Liver (tissue), 8 donors: ENCODE measurements at regions not wholly inside any gene's neighbourhood (a gene's known extent, or its start where the extent isn't known, plus 50 kb on each side); places are given as distances from the start of the nearest gene placed in this dataset.

Source experiments
- DNase-seq: peaks from one replicate; pipeline ENCODE4 v3.0.0-alpha.2; 2017; ENCODE audit warnings: low spot score
- H3K27ac ChIP-seq, 2 donors: one replicate each; pipeline ENCODE4 v1.7.0; 2013; ENCODE audit warnings: inconsistent platforms in 2 of 2, low read length in 2 of 2, control low read depth in 1 of 2, low read depth in 1 of 2, mild to moderate bottlenecking in 1 of 2
- H3K27me3 ChIP-seq, 4 donors: one replicate each; pipeline versions ENCODE4 v1.6.1 to v1.7.0; 2013; ENCODE audit warnings: low read length in 3 of 4, inconsistent platforms in 1 of 4, mild to moderate bottlenecking in 1 of 4, moderate library complexity in 1 of 4; ENCODE audit not compliant: control insufficient read depth in 4 of 4, insufficient read depth in 4 of 4
- H3K36me3 ChIP-seq, 4 donors: one replicate each; pipeline versions ENCODE4 v1.6.1 to v1.7.0; 2013; ENCODE audit warnings: low read length in 3 of 4, mild to moderate bottlenecking in 3 of 4, low read depth in 1 of 4, moderate library complexity in 1 of 4; ENCODE audit not compliant: control insufficient read depth in 4 of 4, insufficient read depth in 3 of 4
- H3K4me1 ChIP-seq, 4 donors: one replicate each; pipeline versions ENCODE4 v1.6.1 to v1.7.0; 2013; ENCODE audit warnings: low read length in 3 of 4, mild to moderate bottlenecking in 3 of 4, moderate library complexity in 1 of 4; ENCODE audit not compliant: control insufficient read depth in 4 of 4, insufficient read depth in 4 of 4
- H3K4me3 ChIP-seq, 3 donors: one replicate each; pipeline versions ENCODE4 v1.6.1 to v1.7.0; 2013; ENCODE audit warnings: low read length in 3 of 3, control low read depth in 1 of 3, low read depth in 1 of 3, mild to moderate bottlenecking in 1 of 3
- H3K9ac ChIP-seq, 2 donors: one replicate each; pipeline ENCODE4 v1.7.0; 2013; ENCODE audit warnings: low read length in 2 of 2, mild to moderate bottlenecking in 2 of 2, moderate library complexity in 2 of 2, control low read depth in 1 of 2, low read depth in 1 of 2
- H3K9me3 ChIP-seq, 4 donors: one replicate each; pipeline versions ENCODE4 v1.6.1 to v1.7.0; 2013; ENCODE audit warnings: low read length in 3 of 4; ENCODE audit not compliant: control insufficient read depth in 4 of 4
- EGR1 ChIP-seq, 2 donors: IDR thresholded peaks; 2 replicates each; pipeline ENCODE4 v1.6.1; 2016 to 2018; ENCODE audit warnings: antibody characterized with exemption in 2 of 2, low read depth in 2 of 2
- FOXA1 ChIP-seq: IDR thresholded peaks from 2 replicates; pipeline ENCODE4 v1.6.1; 2016; ENCODE audit warnings: antibody characterized with exemption
- FOXA2 ChIP-seq: IDR thresholded peaks from 2 replicates; pipeline ENCODE4 v1.6.1; 2016; ENCODE audit warnings: antibody characterized with exemption
- GABPA ChIP-seq, 2 donors: IDR thresholded peaks in 1 of 2; conservative IDR thresholded peaks in 1 of 2; 2 replicates each; pipeline ENCODE4 v1.6.1; 2016; ENCODE audit warnings: antibody characterized with exemption in 2 of 2, mild to moderate bottlenecking in 1 of 2, moderate library complexity in 1 of 2
- HNF4G ChIP-seq: IDR thresholded peaks from 2 replicates; pipeline ENCODE4 v1.6.1; 2016; ENCODE audit warnings: antibody characterized with exemption
- JUND ChIP-seq, 2 donors: IDR thresholded peaks; 2 replicates each; pipeline ENCODE4 v1.6.1; 2016; ENCODE audit warnings: antibody characterized with exemption in 2 of 2
- NR2F2 ChIP-seq: IDR thresholded peaks from 2 replicates; pipeline ENCODE4 v1.6.1; 2016; ENCODE audit warnings: antibody characterized with exemption
- RAD21 ChIP-seq, 2 donors: IDR thresholded peaks; 2 replicates each; pipeline ENCODE4 v1.6.1; 2016; ENCODE audit warnings: antibody characterized with exemption in 2 of 2, mild to moderate bottlenecking in 2 of 2
- RXRA ChIP-seq, 2 donors: IDR thresholded peaks; 2 replicates each; pipeline ENCODE4 v1.6.1; 2017 to 2018; ENCODE audit warnings: antibody characterized with exemption in 2 of 2, mild to moderate bottlenecking in 1 of 2
- SP1 ChIP-seq: IDR thresholded peaks from 2 replicates; pipeline ENCODE4 v1.6.1; 2018; ENCODE audit warnings: antibody characterized with exemption, mild to moderate bottlenecking
- TAF1 ChIP-seq: conservative IDR thresholded peaks from 2 replicates; pipeline ENCODE4 v1.6.1; 2016; ENCODE audit warnings: antibody characterized with exemption, mild to moderate bottlenecking
- YY1 ChIP-seq: IDR thresholded peaks from 2 replicates; pipeline ENCODE4 v1.6.1; 2016; ENCODE audit warnings: antibody characterized with exemption, mild to moderate bottlenecking
- WGBS: extraction: QIAGEN DNeasy Blood & Tissue Kit; methylation state at CpG from one replicate; pipeline ENCODE4 v1.1.7; 2013; 5-methylcytosine and 5-hydroxymethylcytosine counted together
- TF ChIP-seq, protein P1 (sequence below): IDR thresholded peaks from 2 replicates; pipeline ENCODE4 v1.6.1; 2016; ENCODE audit warnings: antibody characterized with exemption
- TF ChIP-seq, protein P2 (sequence below): IDR thresholded peaks from 2 replicates; pipeline ENCODE4 v1.6.1; 2016; ENCODE audit warnings: antibody characterized with exemption
- TF ChIP-seq, protein P3 (sequence below): IDR thresholded peaks from 2 replicates; pipeline ENCODE4 v1.6.1; 2016; ENCODE audit warnings: antibody characterized with exemption
- TF ChIP-seq, protein P4 (sequence below): IDR thresholded peaks from 2 replicates; pipeline ENCODE4 v1.6.1; 2016; ENCODE audit warnings: antibody characterized with exemption, mild to moderate bottlenecking
- TF ChIP-seq, protein P5 (sequence below): fragments of 150-350 bp; IDR thresholded peaks from 2 replicates; pipeline ENCODE4 v1.5.1; 2017; ENCODE audit warnings: improper control_type of control experiment, low read depth, low read length; ENCODE audit not compliant: missing input control
- donor health status: healthy.
- donor health status: healthy.
- donor health status: healthy.
- donor health status: healthy.
- donor health status: healthy.

DNA sequence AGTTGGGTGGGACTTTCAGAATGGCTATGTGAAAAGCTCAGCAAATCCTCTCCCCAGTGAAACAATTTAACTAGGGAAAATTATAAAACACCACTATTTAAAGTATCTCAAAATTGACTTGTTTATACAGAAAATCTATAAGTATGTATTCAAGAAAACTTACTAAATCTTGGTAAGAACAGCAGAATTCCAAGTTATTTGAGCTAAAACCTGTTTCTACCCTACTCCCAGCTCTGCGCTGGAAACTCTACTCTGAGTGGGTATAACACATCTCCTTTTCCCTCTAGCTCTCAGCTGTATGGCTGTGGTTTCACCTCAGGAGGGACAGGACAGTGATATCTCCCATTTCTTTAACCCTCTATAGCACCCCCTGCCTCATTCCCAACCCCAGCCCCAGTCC lies 295.2 kb upstream of the POGK start:
- H3K27ac ChIP-seq, result no peak overlapping the region
- no peak overlapping the region for H3K4me3 ChIP-seq
- H3K9ac ChIP-seq, result no peak overlapping the region
- H3K9me3 ChIP-seq, result no peaks in the 10 kb centered on the region
- H3K36me3 ChIP-seq, result no peaks in the 10 kb centered on the region
- no peaks in the 10 kb centered on the region for H3K4me1 ChIP-seq
- WGBS, result 89% methylated on average over 1 of the region's 1 CpG
- no peaks in the 10 kb centered on the region for H3K27me3 ChIP-seq
- no peak for DNase-seq
- TF ChIP-seq, protein P1, sequence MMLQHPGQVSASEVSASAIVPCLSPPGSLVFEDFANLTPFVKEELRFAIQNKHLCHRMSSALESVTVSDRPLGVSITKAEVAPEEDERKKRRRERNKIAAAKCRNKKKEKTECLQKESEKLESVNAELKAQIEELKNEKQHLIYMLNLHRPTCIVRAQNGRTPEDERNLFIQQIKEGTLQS, result no peak
- TF ChIP-seq JUND (IDR thresholded peaks at IDR 0.05), result no peak
- TF ChIP-seq TAF1, result no peak
- TF ChIP-seq, protein P2, sequence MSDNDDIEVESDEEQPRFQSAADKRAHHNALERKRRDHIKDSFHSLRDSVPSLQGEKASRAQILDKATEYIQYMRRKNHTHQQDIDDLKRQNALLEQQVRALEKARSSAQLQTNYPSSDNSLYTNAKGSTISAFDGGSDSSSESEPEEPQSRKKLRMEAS, result no peak
- no peak for TF ChIP-seq FOXA2
- TF ChIP-seq RAD21 (IDR thresholded peaks at IDR 0.05), result no peak
- TF ChIP-seq YY1, result no peak
- TF ChIP-seq GABPA (IDR thresholded peaks at IDR 0.05 in 1 of 2, conservative IDR thresholded peaks at IDR 0.05 in 1 of 2), result no peak
- TF ChIP-seq, protein P3, sequence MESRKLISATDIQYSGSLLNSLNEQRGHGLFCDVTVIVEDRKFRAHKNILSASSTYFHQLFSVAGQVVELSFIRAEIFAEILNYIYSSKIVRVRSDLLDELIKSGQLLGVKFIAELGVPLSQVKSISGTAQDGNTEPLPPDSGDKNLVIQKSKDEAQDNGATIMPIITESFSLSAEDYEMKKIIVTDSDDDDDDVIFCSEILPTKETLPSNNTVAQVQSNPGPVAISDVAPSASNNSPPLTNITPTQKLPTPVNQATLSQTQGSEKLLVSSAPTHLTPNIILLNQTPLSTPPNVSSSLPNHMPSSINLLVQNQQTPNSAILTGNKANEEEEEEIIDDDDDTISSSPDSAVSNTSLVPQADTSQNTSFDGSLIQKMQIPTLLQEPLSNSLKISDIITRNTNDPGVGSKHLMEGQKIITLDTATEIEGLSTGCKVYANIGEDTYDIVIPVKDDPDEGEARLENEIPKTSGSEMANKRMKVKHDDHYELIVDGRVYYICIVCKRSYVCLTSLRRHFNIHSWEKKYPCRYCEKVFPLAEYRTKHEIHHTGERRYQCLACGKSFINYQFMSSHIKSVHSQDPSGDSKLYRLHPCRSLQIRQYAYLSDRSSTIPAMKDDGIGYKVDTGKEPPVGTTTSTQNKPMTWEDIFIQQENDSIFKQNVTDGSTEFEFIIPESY, result no peak
- TF ChIP-seq RXRA (IDR thresholded peaks at IDR 0.05), result no peak
- TF ChIP-seq EGR1 (IDR thresholded peaks at IDR 0.05; ENCODE audit: low read depth in 2 of 2), result no peak
- TF ChIP-seq, protein P4, sequence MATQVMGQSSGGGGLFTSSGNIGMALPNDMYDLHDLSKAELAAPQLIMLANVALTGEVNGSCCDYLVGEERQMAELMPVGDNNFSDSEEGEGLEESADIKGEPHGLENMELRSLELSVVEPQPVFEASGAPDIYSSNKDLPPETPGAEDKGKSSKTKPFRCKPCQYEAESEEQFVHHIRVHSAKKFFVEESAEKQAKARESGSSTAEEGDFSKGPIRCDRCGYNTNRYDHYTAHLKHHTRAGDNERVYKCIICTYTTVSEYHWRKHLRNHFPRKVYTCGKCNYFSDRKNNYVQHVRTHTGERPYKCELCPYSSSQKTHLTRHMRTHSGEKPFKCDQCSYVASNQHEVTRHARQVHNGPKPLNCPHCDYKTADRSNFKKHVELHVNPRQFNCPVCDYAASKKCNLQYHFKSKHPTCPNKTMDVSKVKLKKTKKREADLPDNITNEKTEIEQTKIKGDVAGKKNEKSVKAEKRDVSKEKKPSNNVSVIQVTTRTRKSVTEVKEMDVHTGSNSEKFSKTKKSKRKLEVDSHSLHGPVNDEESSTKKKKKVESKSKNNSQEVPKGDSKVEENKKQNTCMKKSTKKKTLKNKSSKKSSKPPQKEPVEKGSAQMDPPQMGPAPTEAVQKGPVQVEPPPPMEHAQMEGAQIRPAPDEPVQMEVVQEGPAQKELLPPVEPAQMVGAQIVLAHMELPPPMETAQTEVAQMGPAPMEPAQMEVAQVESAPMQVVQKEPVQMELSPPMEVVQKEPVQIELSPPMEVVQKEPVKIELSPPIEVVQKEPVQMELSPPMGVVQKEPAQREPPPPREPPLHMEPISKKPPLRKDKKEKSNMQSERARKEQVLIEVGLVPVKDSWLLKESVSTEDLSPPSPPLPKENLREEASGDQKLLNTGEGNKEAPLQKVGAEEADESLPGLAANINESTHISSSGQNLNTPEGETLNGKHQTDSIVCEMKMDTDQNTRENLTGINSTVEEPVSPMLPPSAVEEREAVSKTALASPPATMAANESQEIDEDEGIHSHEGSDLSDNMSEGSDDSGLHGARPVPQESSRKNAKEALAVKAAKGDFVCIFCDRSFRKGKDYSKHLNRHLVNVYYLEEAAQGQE, result no peak
- TF ChIP-seq, protein P5, sequence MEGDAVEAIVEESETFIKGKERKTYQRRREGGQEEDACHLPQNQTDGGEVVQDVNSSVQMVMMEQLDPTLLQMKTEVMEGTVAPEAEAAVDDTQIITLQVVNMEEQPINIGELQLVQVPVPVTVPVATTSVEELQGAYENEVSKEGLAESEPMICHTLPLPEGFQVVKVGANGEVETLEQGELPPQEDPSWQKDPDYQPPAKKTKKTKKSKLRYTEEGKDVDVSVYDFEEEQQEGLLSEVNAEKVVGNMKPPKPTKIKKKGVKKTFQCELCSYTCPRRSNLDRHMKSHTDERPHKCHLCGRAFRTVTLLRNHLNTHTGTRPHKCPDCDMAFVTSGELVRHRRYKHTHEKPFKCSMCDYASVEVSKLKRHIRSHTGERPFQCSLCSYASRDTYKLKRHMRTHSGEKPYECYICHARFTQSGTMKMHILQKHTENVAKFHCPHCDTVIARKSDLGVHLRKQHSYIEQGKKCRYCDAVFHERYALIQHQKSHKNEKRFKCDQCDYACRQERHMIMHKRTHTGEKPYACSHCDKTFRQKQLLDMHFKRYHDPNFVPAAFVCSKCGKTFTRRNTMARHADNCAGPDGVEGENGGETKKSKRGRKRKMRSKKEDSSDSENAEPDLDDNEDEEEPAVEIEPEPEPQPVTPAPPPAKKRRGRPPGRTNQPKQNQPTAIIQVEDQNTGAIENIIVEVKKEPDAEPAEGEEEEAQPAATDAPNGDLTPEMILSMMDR, result no peak
- no peak for TF ChIP-seq SP1

DNA sequence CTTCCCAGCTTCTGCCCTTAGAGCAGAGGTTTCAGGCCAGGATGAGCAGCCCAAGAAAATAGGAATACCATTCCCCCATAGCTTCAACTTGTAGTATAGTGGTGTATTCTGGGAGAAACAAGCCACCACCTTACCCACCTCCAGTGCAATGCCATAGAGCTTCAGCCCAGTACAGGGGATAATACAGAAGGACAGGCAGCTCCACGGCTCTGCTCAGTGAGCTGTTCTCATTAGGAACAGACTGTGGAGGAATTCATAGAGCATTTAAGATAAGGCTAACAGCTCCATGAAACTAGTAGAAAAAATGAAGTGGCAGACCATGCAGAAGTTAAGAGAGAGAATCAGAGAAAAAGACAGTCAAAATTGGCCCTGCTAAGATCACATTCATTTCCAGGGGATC lies 294.7 kb upstream of the POGK start:
- no peak for DNase-seq
- Histone ChIP-seq H3K9ac (no peak overlapping the region), H3K4me3 (no peak overlapping the region), H3K27ac (no peak overlapping the region), H3K27me3 (no peaks in the 10 kb centered on the region), H3K9me3 (no peaks in the 10 kb centered on the region), H3K4me1 (no peaks in the 10 kb centered on the region), H3K36me3 (no peaks in the 10 kb centered on the region)
- WGBS, result 75% methylated on average over 1 of the region's 1 CpG
- TF ChIP-seq JUND (IDR thresholded peaks at IDR 0.05), result no peak
- TF ChIP-seq HNF4G, result no peak
- TF ChIP-seq FOXA1, result no peak
- no peak for TF ChIP-seq NR2F2
- TF ChIP-seq SP1, result no peak
- TF ChIP-seq RXRA (IDR thresholded peaks at IDR 0.05), result no peak
- TF ChIP-seq, protein P5, result no peak
- TF ChIP-seq YY1, result no peak
- no peak for TF ChIP-seq RAD21 (IDR thresholded peaks at IDR 0.05)
- TF ChIP-seq FOXA2, result no peak
